A549 (cell line): ENCODE measurements at regions not wholly inside any gene's neighbourhood (a gene's known extent, or its start where the extent isn't known, plus 50 kb on each side); places are given as distances from the start of the nearest gene placed in this dataset.

Source experiments
- CTCF ChIP-seq: fragments of >200 bp; sonication (Bioruptor Twin); formaldehyde crosslinking; IDR thresholded peaks from 3 replicates; pipeline ENCODE4 v1.5.1; 2016
- KDM1A ChIP-seq: fragments of 200-600 bp; sonication (generic); IDR thresholded peaks from 2 replicates; pipeline ENCODE4 v1.6.1; 2016; ENCODE audit warnings: low read depth, mild to moderate bottlenecking
- RCOR1 ChIP-seq: fragments of 150-350 bp; IDR thresholded peaks from 2 replicates; pipeline ENCODE4 v1.6.1; 2014; ENCODE audit warnings: antibody characterized with exemption, low read length, low read depth
- ZSCAN20 ChIP-seq: fragments of 250-450 bp; sonication (Bioruptor Pico); IDR thresholded peaks from 2 replicates; pipeline ENCODE4 v1.8.0; 2022; ENCODE audit warnings: mild to moderate bottlenecking, moderate library complexity

- TF ChIP-seq RCOR1 (no peak), CTCF (no peak), KDM1A (no peak), ZSCAN20 (CRISPR knock-in tag) (no peak)
Measured at GRCh38 chr16:31702796-31703195, 170.8 kb upstream of the ZNF267 start.
